SK-N-MC (cell line): ENCODE measurements at regions not wholly inside any gene's neighbourhood (a gene's known extent, or its start where the extent isn't known, plus 50 kb on each side); places are given as distances from the start of the nearest gene placed in this dataset.

Source experiments
- EZH2 ChIP-seq: fragments of 200-600 bp; sonication (generic); IDR thresholded peaks from one replicate; pipeline ENCODE4 v1.6.1; 2017; ENCODE audit warnings: antibody characterized with exemption
- POLR2AphosphoS5 ChIP-seq: IDR thresholded peaks from 2 replicates; pipeline ENCODE4 v1.6.1; 2012; ENCODE audit warnings: mild to moderate bottlenecking, low read depth, low read length, borderline replicate concordance

- no peak for TF ChIP-seq EZH2
- no peak for TF ChIP-seq POLR2AphosphoS5
These were observed 74.4 kb upstream of the S1PR3 start for GRCh38 chr9:88916894-88917293.
